Nephron (organoid): ENCODE measurements at regions not wholly inside any gene's neighbourhood (a gene's known extent, or its start where the extent isn't known, plus 50 kb on each side); places are given as distances from the start of the nearest gene placed in this dataset.

ENCODE experiments used
- H3K27ac Mint-ChIP-seq, 3 experiments: 2 replicates each; pipeline ENCODE4 v1.8.0; 2020; ENCODE audit warnings: mixed read lengths in 3 of 3, mild to moderate bottlenecking in 2 of 3, moderate library complexity in 1 of 3
- H3K27me3 Mint-ChIP-seq: 2 replicates; pipeline ENCODE4 v1.8.0; 2021; ENCODE audit warnings: low read depth, mild to moderate bottlenecking, moderate library complexity, mixed read lengths
- H3K36me3 Mint-ChIP-seq: 2 replicates; pipeline ENCODE4 v1.8.0; 2020; ENCODE audit warnings: low read depth, mixed read lengths
- H3K4me1 Mint-ChIP-seq: 2 replicates; pipeline ENCODE4 v1.8.0; 2020; ENCODE audit warnings: mixed read lengths
- H3K4me3 Mint-ChIP-seq, 3 experiments: 2 replicates each; pipeline ENCODE4 v1.8.0; 2020; ENCODE audit warnings: mild to moderate bottlenecking in 3 of 3, mixed read lengths in 3 of 3, moderate library complexity in 2 of 3
- H3K9me3 Mint-ChIP-seq: 2 replicates; pipeline ENCODE4 v1.8.0; 2020; ENCODE audit warnings: mixed read lengths
- CTCF ChIP-seq, 3 experiments: fragments of 200-600 bp; sonication (generic); IDR thresholded peaks; one replicate each; pipeline ENCODE4 v1.5.0; 2021; ENCODE audit warnings: antibody characterized with exemption in 3 of 3; ENCODE audit not compliant: unreplicated experiment in 3 of 3

- Mint-ChIP-seq H3K4me1 (peaks cover 13% of the 10 kb centered on the region), H3K27me3 (no peaks in the 10 kb centered on the region), H3K27ac (peak overlapping the region; percentile 65 to 80 (median 75)), H3K36me3 (no peaks in the 10 kb centered on the region), H3K9me3 (no peaks in the 10 kb centered on the region), H3K4me3 (no peak overlapping the region)
- peak; percentile 75 to 83 (median 79) for TF ChIP-seq CTCF (IDR thresholded peaks at IDR 0.05; ENCODE audit: unreplicated experiment in 3 of 3)
These were observed 289.4 kb upstream of the DAB2 start for GRCh38 chr5:39714036-39714698.

GRCh38 chr5:39713250-39713916, 288.6 kb upstream of the DAB2 start:
- peaks cover 13% of the 10 kb centered on the region for H3K4me1 Mint-ChIP-seq
- peak overlapping the region in 2 of 3 experiments; percentile 20 to 65 for H3K27ac Mint-ChIP-seq
- no peak overlapping the region for H3K4me3 Mint-ChIP-seq
- TF ChIP-seq CTCF (IDR thresholded peaks at IDR 0.05; ENCODE audit: unreplicated experiment in 3 of 3): no peak
- H3K27me3 Mint-ChIP-seq: no peaks in the 10 kb centered on the region
- H3K9me3 Mint-ChIP-seq: no peaks in the 10 kb centered on the region
- H3K36me3 Mint-ChIP-seq: no peaks in the 10 kb centered on the region

- no peak for TF ChIP-seq CTCF (IDR thresholded peaks at IDR 0.05; ENCODE audit: unreplicated experiment in 3 of 3)
- peaks cover 13% of the 10 kb centered on the region for H3K4me1 Mint-ChIP-seq
- no peaks in the 10 kb centered on the region for H3K36me3 Mint-ChIP-seq
- peak overlapping the region in 2 of 3 experiments; percentile 6 to 20 for H3K27ac Mint-ChIP-seq
- H3K27me3 Mint-ChIP-seq: no peaks in the 10 kb centered on the region
- no peaks in the 10 kb centered on the region for H3K9me3 Mint-ChIP-seq
- no peak overlapping the region for H3K4me3 Mint-ChIP-seq
These were observed 287.8 kb upstream of the DAB2 start for GRCh38 chr5:39712316-39713249.

GRCh38 chr5:39711821-39712220, 287.0 kb upstream of the DAB2 start:
- Mint-ChIP-seq H3K4me1 (peaks cover 13% of the 10 kb centered on the region), H3K9me3 (no peaks in the 10 kb centered on the region), H3K36me3 (no peaks in the 10 kb centered on the region), H3K27ac (no peak overlapping the region), H3K4me3 (no peak overlapping the region), H3K27me3 (no peaks in the 10 kb centered on the region)
- TF ChIP-seq CTCF (IDR thresholded peaks at IDR 0.05; ENCODE audit: unreplicated experiment in 3 of 3): no peak

- H3K4me1 Mint-ChIP-seq: peaks cover 12% of the 10 kb centered on the region
- H3K27ac Mint-ChIP-seq: no peak overlapping the region
- H3K9me3 Mint-ChIP-seq: no peaks in the 10 kb centered on the region
- no peaks in the 10 kb centered on the region for H3K36me3 Mint-ChIP-seq
- no peak for TF ChIP-seq CTCF (IDR thresholded peaks at IDR 0.05; ENCODE audit: unreplicated experiment in 3 of 3)
- no peaks in the 10 kb centered on the region for H3K27me3 Mint-ChIP-seq
- no peak overlapping the region for H3K4me3 Mint-ChIP-seq
These were observed 284.3 kb upstream of the DAB2 start for GRCh38 chr5:39709032-39709431.
